ENCODE measurements at regions not wholly inside any gene's neighbourhood (a gene's known extent, or its start where the extent isn't known, plus 50 kb on each side); places are given as distances from the start of the nearest gene placed in this dataset.

- Histone ChIP-seq H3K79me2 (ENCODE audit: insufficient read depth, low read length) (peaks cover 91% of the 10 kb centered on the region), H4K20me1 (ENCODE audit: insufficient read depth, low read length, poor library complexity, severe bottlenecking) (peaks cover 34% of the 10 kb centered on the region), H3K4me2 (ENCODE audit: low read depth, low read length, poor library complexity, severe bottlenecking) (no peak overlapping the region), H2AFZ (ENCODE audit: low read length) (no peak overlapping the region), H3K27me3 (ENCODE audit: insufficient read depth, low read length, poor library complexity, severe bottlenecking) (no peaks in the 10 kb centered on the region), H3K9me2 (replicated peaks; ENCODE audit: low read depth, low read length) (no peaks in the 10 kb centered on the region), H3K4me1 (ENCODE audit: insufficient read depth, low read length, poor library complexity, severe bottlenecking) (peaks cover 4% of the 10 kb centered on the region), H3K4me3 (ENCODE audit: low read length, poor library complexity, severe bottlenecking) (no peak overlapping the region), H3F3A (ENCODE audit: low read depth) (no peaks in the 10 kb centered on the region), H3K36me3 (ENCODE audit: insufficient read depth, low read length) (peaks cover 1% of the 10 kb centered on the region; the same call in 1 of the 2 replicates), H3K9ac (ENCODE audit: low read depth, low read length, poor library complexity, severe bottlenecking) (no peak overlapping the region), H3K9me3 (ENCODE audit: insufficient read depth, low read depth, low read length) (no peaks in the 10 kb centered on the region)
- TF ChIP-seq CTCF (conservative IDR thresholded peaks at IDR 0.05; ENCODE audit: low read length), result no peak
Measured at GRCh38 chr2:134146620-134147019, 107.3 kb upstream of the MGAT5 start.

DNA sequence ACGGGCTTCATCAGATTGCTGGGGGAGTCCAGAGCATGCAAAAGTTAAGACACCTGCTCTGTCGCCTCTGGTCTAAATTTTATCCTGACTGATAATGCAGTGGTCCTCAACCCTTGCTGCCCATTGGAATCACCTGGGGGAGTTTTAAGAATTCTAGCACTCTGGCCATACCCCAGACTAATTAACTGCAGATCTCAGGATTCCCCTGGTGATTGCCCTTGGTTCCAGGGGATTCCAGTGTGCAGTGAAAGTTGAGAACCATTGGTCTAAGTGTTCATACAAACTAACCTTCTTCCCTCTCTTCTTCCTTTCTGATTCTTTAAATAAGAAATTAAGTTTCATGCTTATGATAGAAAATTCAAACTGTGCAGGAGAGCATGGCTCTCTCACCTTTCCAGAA is 105.7 kb upstream of the MGAT5 start:
- Histone ChIP-seq H3K4me2 (ENCODE audit: low read depth, low read length, poor library complexity, severe bottlenecking) (no peak overlapping the region), H3K36me3 (ENCODE audit: insufficient read depth, low read length) (peaks cover 9% of the 10 kb centered on the region; the same call in 1 of the 2 replicates), H2AFZ (ENCODE audit: low read length) (no peak overlapping the region), H3K4me1 (ENCODE audit: insufficient read depth, low read length, poor library complexity, severe bottlenecking) (peaks cover 4% of the 10 kb centered on the region), H3F3A (ENCODE audit: low read depth) (no peaks in the 10 kb centered on the region), H3K9me2 (replicated peaks; ENCODE audit: low read depth, low read length) (no peaks in the 10 kb centered on the region), H3K9ac (ENCODE audit: low read depth, low read length, poor library complexity, severe bottlenecking) (no peak overlapping the region), H3K27me3 (ENCODE audit: insufficient read depth, low read length, poor library complexity, severe bottlenecking) (no peaks in the 10 kb centered on the region), H4K20me1 (ENCODE audit: insufficient read depth, low read length, poor library complexity, severe bottlenecking) (peaks cover 32% of the 10 kb centered on the region), H3K9me3 (ENCODE audit: insufficient read depth, low read depth, low read length) (no peaks in the 10 kb centered on the region), H3K79me2 (ENCODE audit: insufficient read depth, low read length) (peaks cover 89% of the 10 kb centered on the region), H3K4me3 (ENCODE audit: low read length, poor library complexity, severe bottlenecking) (no peak overlapping the region)
- no peak for TF ChIP-seq EZH2phosphoT487 (IDR thresholded peaks at IDR 0.05; ENCODE audit: borderline replicate concordance)
- TF ChIP-seq CTCF (conservative IDR thresholded peaks at IDR 0.05; ENCODE audit: low read length), result no peak

DNA sequence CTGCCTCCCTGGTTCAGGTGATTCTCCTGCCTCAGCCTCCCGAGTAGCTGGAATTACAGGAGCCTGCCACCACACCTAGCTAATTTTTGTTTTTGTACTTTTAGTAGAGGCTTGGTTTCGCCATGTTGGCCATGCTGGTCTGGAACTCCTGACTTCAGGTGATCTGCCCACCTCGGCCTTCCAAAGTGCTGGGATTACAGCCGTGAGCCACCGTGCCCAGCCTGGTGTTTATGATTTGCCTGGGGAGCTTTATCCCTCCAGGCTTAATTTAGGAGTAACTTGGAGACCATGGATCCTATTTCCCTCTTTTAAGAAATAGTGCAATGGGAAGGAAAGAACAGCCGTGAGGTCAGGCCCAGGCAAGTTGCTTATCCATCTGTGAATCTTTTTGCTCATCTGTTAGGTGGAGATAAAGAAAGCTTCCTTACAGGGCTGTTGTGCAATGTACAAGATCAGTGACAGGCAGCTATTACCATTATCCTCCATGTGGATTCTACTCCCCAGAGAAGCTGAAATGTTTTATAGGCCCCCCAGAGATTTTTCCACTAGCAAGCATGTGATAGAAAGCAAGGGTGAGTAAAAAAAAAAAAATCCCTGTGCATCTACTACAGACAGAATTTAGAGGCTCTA is 104.9 kb upstream of the MGAT5 start:
- no peak overlapping the region for H3K4me2 ChIP-seq (ENCODE audit: low read depth, low read length, poor library complexity, severe bottlenecking)
- H4K20me1 ChIP-seq (ENCODE audit: insufficient read depth, low read length, poor library complexity, severe bottlenecking), result peaks cover 32% of the 10 kb centered on the region
- no peak overlapping the region for H3K4me3 ChIP-seq (ENCODE audit: low read length, poor library complexity, severe bottlenecking)
- peaks cover 9% of the 10 kb centered on the region; the same call in 1 of the 2 replicates for H3K36me3 ChIP-seq (ENCODE audit: insufficient read depth, low read length)
- no peak for TF ChIP-seq CTCF (conservative IDR thresholded peaks at IDR 0.05; ENCODE audit: low read length)
- TF ChIP-seq EZH2phosphoT487 (IDR thresholded peaks at IDR 0.05; ENCODE audit: borderline replicate concordance), result no peak
- no peak overlapping the region for H3K9ac ChIP-seq (ENCODE audit: low read depth, low read length, poor library complexity, severe bottlenecking)
- H3K4me1 ChIP-seq (ENCODE audit: insufficient read depth, low read length, poor library complexity, severe bottlenecking), result peaks cover 4% of the 10 kb centered on the region
- peaks cover 88% of the 10 kb centered on the region for H3K79me2 ChIP-seq (ENCODE audit: insufficient read depth, low read length)
- no peaks in the 10 kb centered on the region for H3K9me3 ChIP-seq (ENCODE audit: insufficient read depth, low read depth, low read length)
- no peaks in the 10 kb centered on the region for H3F3A ChIP-seq (ENCODE audit: low read depth)
- H2AFZ ChIP-seq (ENCODE audit: low read length), result no peak overlapping the region
- H3K27me3 ChIP-seq (ENCODE audit: insufficient read depth, low read length, poor library complexity, severe bottlenecking), result no peaks in the 10 kb centered on the region
- H3K9me2 ChIP-seq (replicated peaks; ENCODE audit: low read depth, low read length), result no peaks in the 10 kb centered on the region

Measured in Loucy (cell line).